ENCODE measurements at regions not wholly inside any gene's neighbourhood (a gene's known extent, or its start where the extent isn't known, plus 50 kb on each side); places are given as distances from the start of the nearest gene placed in this dataset.

GRCh38 chr9:30519166-30519565 lies 1865.3 kb upstream of the ACO1 start:
- TF ChIP-seq CTCF (IDR thresholded peaks at IDR 0.05): no peak
- no peak for TF ChIP-seq POLR2AphosphoS5 (IDR thresholded peaks at IDR 0.05)

Measured in sigmoid colon (tissue), 4 donors.